ENCODE measurements at regions not wholly inside any gene's neighbourhood (a gene's known extent, or its start where the extent isn't known, plus 50 kb on each side); places are given as distances from the start of the nearest gene placed in this dataset.
"Not testable (repeated sequence)": the region's sequence is repeated elsewhere in the genome, so short reads cannot be mapped to it uniquely, and the experiment has no call there.

DNA sequence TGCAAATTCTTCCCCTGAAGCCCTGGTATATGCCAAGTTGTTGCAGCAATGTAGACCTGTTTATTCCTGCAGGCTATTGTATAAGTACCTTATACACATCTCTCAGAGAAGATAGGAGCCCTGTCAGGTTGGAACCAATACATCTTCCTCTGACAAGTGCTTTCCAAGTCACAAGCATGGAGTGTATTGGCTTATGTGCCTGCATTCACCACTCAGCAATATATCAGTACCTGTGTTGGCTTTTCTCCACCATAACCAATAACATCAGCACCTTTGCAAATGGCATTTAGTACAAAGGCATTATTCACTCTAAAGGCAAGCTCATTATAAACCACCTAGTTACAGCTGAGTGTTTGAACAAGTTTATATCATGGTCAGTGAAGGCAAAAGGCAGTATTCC lies 611.7 kb upstream of the CNTN5 start:
- no peak overlapping the region for H3K27ac ChIP-seq (ENCODE audit: low read length)
- no peak overlapping the region for H3K4me3 ChIP-seq (ENCODE audit: low read depth in 1 of 2, low read length in 2 of 2)
- H3K4me1 ChIP-seq (ENCODE audit: control insufficient read depth in 1 of 2, insufficient read depth in 2 of 2, low read length in 2 of 2), result no peaks in the 10 kb centered on the region
- H3K36me3 ChIP-seq (ENCODE audit: control insufficient read depth in 1 of 2, insufficient read depth in 2 of 2, low read length in 2 of 2), result no peaks in the 10 kb centered on the region
- no peaks in the 10 kb centered on the region for H3K9me3 ChIP-seq (ENCODE audit: control insufficient read depth in 1 of 2, low read length in 2 of 2)
- H3K27me3 ChIP-seq (ENCODE audit: low read depth, low read length), result no peaks in the 10 kb centered on the region

DNA sequence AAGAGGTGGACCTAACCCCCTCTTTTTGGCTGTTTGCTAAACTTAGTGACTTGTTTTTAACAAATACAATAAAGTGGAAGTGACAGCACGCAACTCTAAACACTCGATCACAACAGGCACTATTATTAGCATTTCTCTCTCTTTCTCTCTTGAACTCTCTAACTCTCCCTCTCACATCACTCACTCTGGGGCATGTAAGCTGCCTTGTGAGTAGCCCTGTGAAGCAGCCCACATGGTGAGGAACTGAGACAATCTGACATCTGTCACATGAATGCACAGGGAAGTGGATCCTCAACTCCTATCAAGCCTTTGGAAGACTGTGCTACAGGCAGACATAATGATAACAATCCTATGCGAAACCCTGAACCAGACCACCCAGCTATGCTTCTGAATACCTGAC lies 609.0 kb upstream of the CNTN5 start:
- no peak overlapping the region for H3K4me3 ChIP-seq (ENCODE audit: low read depth in 1 of 2, low read length in 2 of 2)
- H3K27me3 ChIP-seq (ENCODE audit: low read depth, low read length), result no peaks in the 10 kb centered on the region
- no peaks in the 10 kb centered on the region for H3K36me3 ChIP-seq (ENCODE audit: control insufficient read depth in 1 of 2, insufficient read depth in 2 of 2, low read length in 2 of 2)
- H3K4me1 ChIP-seq (ENCODE audit: control insufficient read depth in 1 of 2, insufficient read depth in 2 of 2, low read length in 2 of 2), result no peaks in the 10 kb centered on the region
- no peak overlapping the region for H3K27ac ChIP-seq (ENCODE audit: low read length)
- no peaks in the 10 kb centered on the region for H3K9me3 ChIP-seq (ENCODE audit: control insufficient read depth in 1 of 2, low read length in 2 of 2)

DNA sequence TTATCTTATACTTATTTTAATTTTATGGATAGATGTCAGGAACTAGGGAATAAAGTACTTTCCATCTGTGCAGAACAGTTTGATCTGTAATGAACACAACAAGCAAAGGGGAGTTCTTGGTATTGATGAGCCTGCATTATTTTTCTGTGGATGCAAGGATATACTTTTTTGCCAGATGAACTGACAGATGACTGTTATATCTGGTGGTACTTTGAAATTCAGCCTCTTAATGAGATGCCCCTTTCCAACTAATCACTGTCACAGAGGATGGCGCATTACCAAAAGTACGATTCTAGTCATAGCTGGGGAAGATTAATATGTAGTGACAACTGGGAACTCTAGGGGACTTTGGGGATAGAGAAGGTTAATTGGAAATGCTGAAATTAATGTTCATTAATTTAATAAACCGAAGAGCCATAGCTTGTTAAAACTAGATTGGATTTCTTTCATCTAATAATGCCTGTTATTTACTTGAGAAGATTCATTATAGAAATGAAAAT lies 603.4 kb upstream of the CNTN5 start:
- no peaks in the 10 kb centered on the region for H3K4me1 ChIP-seq (ENCODE audit: control insufficient read depth in 1 of 2, insufficient read depth in 2 of 2, low read length in 2 of 2)
- H3K4me3 ChIP-seq (ENCODE audit: low read depth in 1 of 2, low read length in 2 of 2), result no peak overlapping the region
- no peaks in the 10 kb centered on the region for H3K27me3 ChIP-seq (ENCODE audit: low read depth, low read length)
- H3K36me3 ChIP-seq (ENCODE audit: control insufficient read depth in 1 of 2, insufficient read depth in 2 of 2, low read length in 2 of 2), result no peaks in the 10 kb centered on the region
- H3K9me3 ChIP-seq (ENCODE audit: control insufficient read depth in 1 of 2, low read length in 2 of 2), result no peaks in the 10 kb centered on the region
- no peak overlapping the region for H3K27ac ChIP-seq (ENCODE audit: low read length)

DNA sequence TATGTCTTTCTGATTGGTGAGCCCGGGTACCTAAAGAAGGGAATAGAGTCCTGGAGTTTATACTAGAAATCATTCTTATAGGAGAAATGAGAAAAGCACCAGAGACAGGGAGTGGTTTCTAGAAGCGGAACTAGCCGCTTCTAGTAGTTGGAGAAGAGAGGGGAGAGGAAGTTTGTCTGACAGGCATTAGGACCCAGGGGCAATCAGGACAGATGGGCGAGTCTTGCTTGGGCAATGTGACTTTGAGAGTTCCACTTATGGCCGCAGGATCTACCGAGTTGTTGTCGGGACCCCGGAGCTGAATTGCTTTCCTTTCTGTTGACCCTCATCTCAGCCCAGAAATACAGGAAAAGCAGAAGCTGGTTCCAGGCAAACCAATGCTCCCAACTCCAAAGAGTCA lies 596.8 kb upstream of the CNTN5 start:
- H3K4me3 ChIP-seq (ENCODE audit: low read depth in 1 of 2, low read length in 2 of 2), result no peak overlapping the region
- H3K27ac ChIP-seq (ENCODE audit: low read length), result no peak overlapping the region
- no peaks in the 10 kb centered on the region for H3K36me3 ChIP-seq (ENCODE audit: control insufficient read depth in 1 of 2, insufficient read depth in 2 of 2, low read length in 2 of 2)
- H3K4me1 ChIP-seq (ENCODE audit: control insufficient read depth in 1 of 2, insufficient read depth in 2 of 2, low read length in 2 of 2), result no peaks in the 10 kb centered on the region
- H3K27me3 ChIP-seq (ENCODE audit: low read depth, low read length), result no peaks in the 10 kb centered on the region
- H3K9me3 ChIP-seq (ENCODE audit: control insufficient read depth in 1 of 2, low read length in 2 of 2), result peaks cover 0 to 15% of the 10 kb centered on the region in 2 donors

DNA sequence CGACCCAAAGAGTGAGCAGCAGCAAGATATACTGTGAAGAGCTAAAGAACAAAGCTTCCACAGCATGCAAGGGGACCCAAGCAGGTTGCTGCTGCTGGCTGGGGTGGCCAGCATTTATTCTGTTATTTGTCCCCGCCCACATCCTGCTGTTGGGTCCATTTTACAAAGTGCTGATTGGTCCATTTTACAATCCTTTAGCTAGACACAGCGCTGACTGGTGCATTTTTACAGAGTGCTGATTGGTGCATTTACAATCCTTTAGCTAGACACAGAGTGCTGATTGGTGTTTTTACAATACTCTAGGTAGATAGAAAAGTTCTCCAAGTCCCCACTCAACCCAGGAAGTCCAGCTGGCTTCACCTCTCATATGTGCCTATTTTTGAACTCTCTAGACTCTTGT lies 596.0 kb upstream of the CNTN5 start:
- not testable (repeated sequence) for H3K4me1 ChIP-seq (ENCODE audit: control insufficient read depth in 1 of 2, insufficient read depth in 2 of 2, low read length in 2 of 2); H3K27ac ChIP-seq (ENCODE audit: low read length); H3K27me3 ChIP-seq (ENCODE audit: low read depth, low read length); H3K4me3 ChIP-seq (ENCODE audit: low read depth in 1 of 2, low read length in 2 of 2); H3K36me3 ChIP-seq (ENCODE audit: control insufficient read depth in 1 of 2, insufficient read depth in 2 of 2, low read length in 2 of 2)
- H3K9me3 ChIP-seq (ENCODE audit: control insufficient read depth in 1 of 2, low read length in 2 of 2), result peaks cover 0 to 18% of the 10 kb centered on the region in 2 donors

DNA sequence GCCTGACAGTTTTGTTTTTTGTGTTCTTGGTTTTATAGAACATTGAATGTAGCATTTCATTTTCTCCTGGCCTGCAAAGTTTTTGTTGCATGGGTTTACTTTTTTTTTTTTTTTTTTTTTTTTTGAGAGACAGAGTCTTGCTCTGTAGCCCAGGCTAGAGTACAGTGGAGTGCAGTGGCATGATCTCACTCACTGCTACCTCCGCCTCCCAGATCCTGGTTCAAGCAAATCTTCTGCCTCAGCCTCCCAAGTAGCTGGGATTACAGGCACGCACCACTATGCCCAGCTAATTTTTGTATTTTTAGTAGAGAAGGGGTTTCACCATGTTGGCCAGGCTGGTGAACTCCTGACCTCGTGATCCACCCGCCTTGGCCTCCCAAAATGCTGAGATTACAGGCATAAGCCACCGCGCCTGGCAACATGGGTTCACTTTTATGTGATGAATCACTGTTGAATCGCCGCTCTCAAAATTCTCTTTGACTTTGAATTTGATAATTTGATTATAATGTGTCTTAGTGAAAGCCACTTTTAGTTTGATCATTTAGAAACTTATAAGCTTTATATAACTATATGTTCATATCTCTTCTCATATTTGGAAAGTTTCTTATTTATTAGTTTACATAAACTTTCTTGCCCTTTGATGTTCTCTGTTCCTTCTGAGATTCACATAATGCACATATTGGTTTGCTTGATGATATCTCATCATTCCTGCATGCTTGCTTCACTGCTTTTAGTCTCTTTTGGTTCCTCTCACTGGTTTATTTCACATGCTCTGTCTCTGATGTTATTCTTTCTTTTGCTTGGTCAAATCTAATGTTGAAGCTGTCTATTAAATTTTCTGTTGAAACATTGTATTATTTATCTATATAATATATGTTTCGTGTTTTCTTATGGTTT lies 589.0 kb upstream of the CNTN5 start:
- Histone ChIP-seq H3K9me3 (ENCODE audit: control insufficient read depth in 1 of 2, low read length in 2 of 2) (peaks cover 0 to 13% of the 10 kb centered on the region in 2 donors), H3K4me3 (ENCODE audit: low read depth in 1 of 2, low read length in 2 of 2) (no peak overlapping the region), H3K27me3 (ENCODE audit: low read depth, low read length) (no peaks in the 10 kb centered on the region), H3K27ac (ENCODE audit: low read length) (no peak overlapping the region), H3K36me3 (ENCODE audit: control insufficient read depth in 1 of 2, insufficient read depth in 2 of 2, low read length in 2 of 2) (no peaks in the 10 kb centered on the region), H3K4me1 (ENCODE audit: control insufficient read depth in 1 of 2, insufficient read depth in 2 of 2, low read length in 2 of 2) (no peaks in the 10 kb centered on the region)

DNA sequence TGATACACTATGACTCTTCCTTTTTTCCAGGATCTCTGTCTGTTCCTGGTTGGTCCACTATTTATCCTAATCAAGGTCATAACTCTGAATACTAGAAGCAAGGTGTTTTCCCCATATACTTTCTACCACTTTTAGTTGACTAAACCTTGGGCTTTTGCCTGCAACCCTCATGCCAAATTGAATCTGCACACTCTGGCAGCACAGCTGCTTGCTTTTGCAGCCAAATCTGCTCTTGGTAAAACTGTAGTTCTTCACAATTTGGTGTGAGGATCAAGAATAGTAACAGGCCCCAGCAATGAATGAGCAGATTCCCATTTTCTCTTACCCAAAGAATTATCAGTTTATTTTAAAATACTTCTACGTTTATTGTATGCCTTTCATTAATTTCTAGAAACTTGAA lies 586.5 kb upstream of the CNTN5 start:
- peaks cover 0 to 5% of the 10 kb centered on the region in 2 donors for H3K9me3 ChIP-seq (ENCODE audit: control insufficient read depth in 1 of 2, low read length in 2 of 2)
- no peaks in the 10 kb centered on the region for H3K27me3 ChIP-seq (ENCODE audit: low read depth, low read length)
- no peaks in the 10 kb centered on the region for H3K4me1 ChIP-seq (ENCODE audit: control insufficient read depth in 1 of 2, insufficient read depth in 2 of 2, low read length in 2 of 2)
- no peak overlapping the region for H3K27ac ChIP-seq (ENCODE audit: low read length)
- no peak overlapping the region for H3K4me3 ChIP-seq (ENCODE audit: low read depth in 1 of 2, low read length in 2 of 2)
- no peaks in the 10 kb centered on the region for H3K36me3 ChIP-seq (ENCODE audit: control insufficient read depth in 1 of 2, insufficient read depth in 2 of 2, low read length in 2 of 2)

DNA sequence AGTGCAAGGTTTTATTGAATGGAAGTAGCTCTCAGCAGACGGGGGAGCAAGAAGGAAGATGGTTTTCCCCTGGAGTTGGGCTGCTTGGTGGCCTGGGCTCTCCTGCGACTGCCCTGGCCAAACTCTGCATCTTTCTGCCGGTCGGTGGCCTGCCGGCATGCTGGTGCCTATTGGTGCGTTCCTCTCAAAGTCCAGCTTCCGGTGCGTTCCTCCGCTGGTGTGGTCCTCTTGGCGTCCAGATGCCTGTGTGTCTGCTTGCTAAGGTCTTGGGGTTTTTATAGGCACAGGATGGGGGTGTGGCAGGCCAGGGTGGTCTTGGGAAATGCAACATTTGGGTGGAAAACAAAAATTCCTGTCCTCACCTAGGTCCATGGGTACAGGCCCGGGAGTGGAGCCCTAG lies 567.4 kb upstream of the CNTN5 start:
- Histone ChIP-seq H3K9me3 (ENCODE audit: control insufficient read depth in 1 of 2, low read length in 2 of 2) (no peaks in the 10 kb centered on the region), H3K4me3 (ENCODE audit: low read depth in 1 of 2, low read length in 2 of 2) (no peak overlapping the region)

DNA sequence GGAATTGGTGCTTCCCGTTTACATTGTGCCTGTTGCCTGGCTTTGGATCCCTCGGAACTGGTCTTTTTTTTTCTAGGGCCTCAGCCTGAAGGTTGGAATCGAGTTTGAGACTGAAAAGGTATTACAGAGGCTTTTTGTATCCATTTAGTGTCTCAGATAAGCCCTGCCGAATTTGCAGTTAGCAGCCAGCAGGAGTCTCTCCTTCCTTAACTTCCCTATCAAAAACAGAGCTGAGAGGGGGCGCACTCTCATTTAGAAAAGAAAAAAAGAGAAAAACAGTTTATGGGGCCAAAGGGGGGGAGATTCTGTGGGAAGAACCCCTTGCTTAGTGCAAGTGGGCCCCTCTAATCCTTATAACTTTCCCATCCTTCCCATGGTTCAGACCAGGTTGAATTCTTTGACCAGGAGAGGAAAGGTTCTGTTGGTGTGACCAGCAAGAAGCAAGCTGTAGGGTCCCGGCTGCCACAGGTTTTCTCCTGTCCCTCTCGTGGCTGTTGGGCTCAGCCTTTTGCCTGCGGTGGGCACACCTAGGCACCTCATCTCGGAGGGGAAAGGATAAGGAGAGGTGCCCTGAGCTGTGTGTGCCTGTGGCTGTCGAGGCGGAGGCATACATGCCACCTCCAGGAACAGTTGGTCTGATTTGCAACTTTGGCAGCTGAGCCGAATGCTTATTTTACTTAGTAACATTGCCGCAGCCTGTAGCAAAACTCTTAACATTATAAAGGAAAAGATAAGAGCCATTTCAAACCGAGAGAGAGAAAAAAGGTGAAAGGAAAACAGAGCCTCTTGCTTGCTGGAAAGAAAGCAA lies 565.0 kb upstream of the CNTN5 start:
- Histone ChIP-seq H3K4me3 (ENCODE audit: low read depth in 1 of 2, low read length in 2 of 2) (no peak overlapping the region), H3K9me3 (ENCODE audit: control insufficient read depth in 1 of 2, low read length in 2 of 2) (no peaks in the 10 kb centered on the region), H3K27ac (ENCODE audit: low read length) (no peak overlapping the region), H3K36me3 (ENCODE audit: control insufficient read depth in 1 of 2, insufficient read depth in 2 of 2, low read length in 2 of 2) (no peaks in the 10 kb centered on the region), H3K4me1 (ENCODE audit: control insufficient read depth in 1 of 2, insufficient read depth in 2 of 2, low read length in 2 of 2) (no peaks in the 10 kb centered on the region), H3K27me3 (ENCODE audit: low read depth, low read length) (no peaks in the 10 kb centered on the region)

More for the DNA sequence above, 567.4 kb upstream of the CNTN5 start:
- Histone ChIP-seq H3K36me3 (ENCODE audit: control insufficient read depth in 1 of 2, insufficient read depth in 2 of 2, low read length in 2 of 2) (no peaks in the 10 kb centered on the region), H3K27me3 (ENCODE audit: low read depth, low read length) (no peaks in the 10 kb centered on the region), H3K27ac (ENCODE audit: low read length) (no peak overlapping the region), H3K4me1 (ENCODE audit: control insufficient read depth in 1 of 2, insufficient read depth in 2 of 2, low read length in 2 of 2) (no peaks in the 10 kb centered on the region)

DNA sequence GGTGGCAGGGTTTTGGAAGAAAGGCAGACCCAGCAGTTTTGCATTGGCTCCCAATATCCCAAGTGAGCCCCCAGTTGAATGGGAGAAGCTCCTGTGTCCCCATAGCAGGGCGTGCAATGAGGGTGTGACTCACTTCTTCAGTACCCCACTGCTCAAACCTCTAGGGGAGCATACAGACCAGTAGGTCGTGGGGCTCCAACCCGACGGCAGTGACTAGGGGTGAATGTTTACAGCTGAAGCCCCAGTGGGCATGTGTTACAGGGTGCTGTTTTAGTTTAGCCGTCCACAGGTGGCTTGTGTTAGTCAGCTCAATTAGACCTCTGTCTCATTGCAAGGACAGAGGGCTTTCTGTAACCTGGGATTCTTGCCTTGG lies 564.5 kb upstream of the CNTN5 start:
- H3K4me1 ChIP-seq (ENCODE audit: control insufficient read depth in 1 of 2, insufficient read depth in 2 of 2, low read length in 2 of 2), result no peaks in the 10 kb centered on the region

DNA sequence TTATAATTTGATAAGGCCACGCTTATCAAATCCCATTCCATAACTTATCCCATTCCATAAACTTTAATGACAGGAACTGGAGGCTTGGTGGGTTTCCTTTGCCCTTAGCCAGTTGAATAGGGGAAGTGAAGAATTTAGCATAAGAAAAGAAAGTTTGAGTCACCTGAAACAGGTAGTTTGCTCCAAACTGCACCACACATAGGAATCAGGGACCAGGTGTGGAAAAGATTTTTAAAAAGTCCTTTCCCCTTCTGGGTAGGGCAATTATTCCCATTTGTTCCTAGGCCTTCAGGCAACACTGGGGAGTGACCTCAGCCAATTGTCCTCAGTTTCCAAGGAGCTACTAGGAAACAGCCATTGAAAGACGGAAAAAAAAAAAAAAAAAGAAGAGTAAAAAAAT lies 525.7 kb upstream of the CNTN5 start:
- Histone ChIP-seq H3K4me1 (ENCODE audit: control insufficient read depth in 1 of 2, insufficient read depth in 2 of 2, low read length in 2 of 2) (no peaks in the 10 kb centered on the region), H3K27me3 (ENCODE audit: low read depth, low read length) (no peaks in the 10 kb centered on the region), H3K36me3 (ENCODE audit: control insufficient read depth in 1 of 2, insufficient read depth in 2 of 2, low read length in 2 of 2) (no peaks in the 10 kb centered on the region), H3K27ac (ENCODE audit: low read length) (no peak overlapping the region), H3K4me3 (ENCODE audit: low read depth in 1 of 2, low read length in 2 of 2) (no peak overlapping the region), H3K9me3 (ENCODE audit: control insufficient read depth in 1 of 2, low read length in 2 of 2) (no peaks in the 10 kb centered on the region)

More for the DNA sequence above, 564.5 kb upstream of the CNTN5 start:
- Histone ChIP-seq H3K27me3 (ENCODE audit: low read depth, low read length) (no peaks in the 10 kb centered on the region), H3K4me3 (ENCODE audit: low read depth in 1 of 2, low read length in 2 of 2) (no peak overlapping the region), H3K36me3 (ENCODE audit: control insufficient read depth in 1 of 2, insufficient read depth in 2 of 2, low read length in 2 of 2) (no peaks in the 10 kb centered on the region), H3K27ac (ENCODE audit: low read length) (no peak overlapping the region), H3K9me3 (ENCODE audit: control insufficient read depth in 1 of 2, low read length in 2 of 2) (no peaks in the 10 kb centered on the region)

Data from muscle layer of duodenum (tissue), 2 donors.